NOMO-1 treated with DMSO at 0.1 percent for 48 hours (cell line): ENCODE measurements at regions not wholly inside any gene's neighbourhood (a gene's known extent, or its start where the extent isn't known, plus 50 kb on each side); places are given as distances from the start of the nearest gene placed in this dataset.
"Not testable (repeated sequence)": the region's sequence is repeated elsewhere in the genome, so short reads cannot be mapped to it uniquely, and the experiment has no call there.

Experiments used
- DNase-seq: peaks from one replicate; lab custom pipeline; 2025; ENCODE audit not compliant: unreplicated experiment; lab: John Stamatoyannopoulos, UW

GRCh38 chr6:79810185-79810705 is 137.1 kb downstream of the ELOVL4 start:
- DNase-seq, result no peak

- DNase-seq, result no peak
Measured at GRCh38 chr6:79808921-79809320, 138.4 kb downstream of the ELOVL4 start.

- not testable (repeated sequence) for DNase-seq
Measured at GRCh38 chr6:79806661-79807060, 140.7 kb downstream of the ELOVL4 start.

GRCh38 chr6:79804732-79805131 is 142.6 kb downstream of the ELOVL4 start:
- no peak for DNase-seq

- no peak for DNase-seq
Measured at GRCh38 chr6:79803917-79804316, 143.4 kb downstream of the ELOVL4 start.

- DNase-seq, result peak; percentile 74
Measured at GRCh38 chr6:79802657-79803300, 144.6 kb downstream of the ELOVL4 start.

GRCh38 chr6:79801362-79801761 is 146.0 kb downstream of the ELOVL4 start:
- DNase-seq, result peak; percentile 8

GRCh38 chr6:79798841-79799240 is 148.5 kb downstream of the ELOVL4 start:
- no peak for DNase-seq

GRCh38 chr6:79797912-79798311 is 149.4 kb downstream of the ELOVL4 start:
- DNase-seq, result no peak

GRCh38 chr6:79797163-79797764 is 150.1 kb downstream of the ELOVL4 start:
- DNase-seq, result no peak

- no peak for DNase-seq
Measured at GRCh38 chr6:79796197-79796596, 151.2 kb downstream of the ELOVL4 start.

GRCh38 chr6:79789896-79790295 is 157.5 kb downstream of the ELOVL4 start:
- no peak for DNase-seq

GRCh38 chr6:79788756-79789155 is 157.6 kb downstream of the SH3BGRL2 start:
- DNase-seq, result no peak

GRCh38 chr6:79787626-79788025 is 156.5 kb downstream of the SH3BGRL2 start:
- DNase-seq, result no peak

- no peak for DNase-seq
Measured at GRCh38 chr6:79784395-79784753, 153.2 kb downstream of the SH3BGRL2 start.

- no peak for DNase-seq
Measured at GRCh38 chr6:79783670-79784394, 152.7 kb downstream of the SH3BGRL2 start.

- no peak for DNase-seq
Measured at GRCh38 chr6:79782792-79783580, 151.9 kb downstream of the SH3BGRL2 start.

GRCh38 chr6:79781916-79782315 is 150.8 kb downstream of the SH3BGRL2 start:
- no peak for DNase-seq

GRCh38 chr6:79780881-79781280 is 149.8 kb downstream of the SH3BGRL2 start:
- DNase-seq, result no peak

- no peak for DNase-seq
Measured at GRCh38 chr6:79778816-79779215, 147.7 kb downstream of the SH3BGRL2 start.
